ENCODE measurements at regions not wholly inside any gene's neighbourhood (a gene's known extent, or its start where the extent isn't known, plus 50 kb on each side); places are given as distances from the start of the nearest gene placed in this dataset.
A peak's percentile ranks its signal among the peaks of the same experiment; 100 is the strongest.

GRCh38 chr13:73266640-73267180 is 207.9 kb downstream of the KLF5 start:
- DNase-seq (ENCODE audit: low read depth in 2 of 2), result no peak

GRCh38 chr13:73262862-73263627 is 204.2 kb downstream of the KLF5 start:
- DNase-seq (ENCODE audit: low read depth in 2 of 2), result no peak

GRCh38 chr13:73261739-73262216 is 203.0 kb downstream of the KLF5 start:
- no peak for DNase-seq (ENCODE audit: low read depth in 2 of 2)

- no peak for DNase-seq (ENCODE audit: low read depth in 2 of 2)
These were observed 200.5 kb downstream of the KLF5 start for GRCh38 chr13:73259061-73260017.

GRCh38 chr13:73258406-73258805 is 199.6 kb downstream of the KLF5 start:
- no peak for DNase-seq (ENCODE audit: low read depth in 2 of 2)

- no peak for DNase-seq (ENCODE audit: low read depth in 2 of 2)
These were observed 196.0 kb downstream of the KLF5 start for GRCh38 chr13:73254827-73255226.

- DNase-seq (ENCODE audit: low read depth in 2 of 2), result no peak
These were observed 192.9 kb downstream of the KLF5 start for GRCh38 chr13:73251626-73252265.

- no peak for DNase-seq (ENCODE audit: low read depth in 2 of 2)
These were observed 191.3 kb downstream of the KLF5 start for GRCh38 chr13:73250061-73250460.

- no peak for DNase-seq (ENCODE audit: low read depth in 2 of 2)
These were observed 190.1 kb downstream of the KLF5 start for GRCh38 chr13:73248711-73249580.

- no peak for DNase-seq (ENCODE audit: low read depth in 2 of 2)
These were observed 189.3 kb downstream of the KLF5 start for GRCh38 chr13:73248154-73248553.

- DNase-seq (ENCODE audit: low read depth in 2 of 2), result no peak
These were observed 186.4 kb downstream of the KLF5 start for GRCh38 chr13:73245246-73245645.

- DNase-seq (ENCODE audit: low read depth in 2 of 2), result no peak
These were observed 185.7 kb downstream of the KLF5 start for GRCh38 chr13:73244467-73244866.

GRCh38 chr13:73242515-73243015 is 183.8 kb downstream of the KLF5 start:
- no peak for DNase-seq (ENCODE audit: low read depth in 2 of 2)

GRCh38 chr13:73240193-73240592 is 181.4 kb downstream of the KLF5 start:
- no peak for DNase-seq (ENCODE audit: low read depth in 2 of 2)

GRCh38 chr13:73235385-73235784 is 176.6 kb downstream of the KLF5 start:
- DNase-seq (ENCODE audit: low read depth in 2 of 2), result no peak

- DNase-seq (ENCODE audit: low read depth in 2 of 2), result no peak
These were observed 172.7 kb downstream of the KLF5 start for GRCh38 chr13:73231471-73231870.

GRCh38 chr13:73230716-73231115 is 171.9 kb downstream of the KLF5 start:
- DNase-seq (ENCODE audit: low read depth in 2 of 2), result no peak

- no peak for DNase-seq (ENCODE audit: low read depth in 2 of 2)
These were observed 169.7 kb downstream of the KLF5 start for GRCh38 chr13:73228546-73228945.

- DNase-seq (ENCODE audit: low read depth in 2 of 2), result no peak
These were observed 167.2 kb downstream of the KLF5 start for GRCh38 chr13:73225990-73226389.

GRCh38 chr13:73224703-73225102 is 165.9 kb downstream of the KLF5 start:
- no peak for DNase-seq (ENCODE audit: low read depth in 2 of 2)

GRCh38 chr13:73223372-73223781 is 164.6 kb downstream of the KLF5 start:
- peak in 1 of 2 donors; percentile 2 for DNase-seq (ENCODE audit: low read depth in 2 of 2)

All from stimulated activated CD4-positive, alpha-beta T cell treated with anti-CD3 and anti-CD28 coated beads, Interleukin-15, amount 100 ng/mL, for 48 hours (primary cell).